Suprapubic skin (tissue), 3 donors: ENCODE measurements at regions not wholly inside any gene's neighbourhood (a gene's known extent, or its start where the extent isn't known, plus 50 kb on each side); places are given as distances from the start of the nearest gene placed in this dataset.

ENCODE experiments used
- POLR2A ChIP-seq, 2 donors: fragments of 450-650 bp; IDR thresholded peaks; one replicate each; pipeline ENCODE4 v1.6.1; 2017; ENCODE audit warnings: antibody characterized with exemption in 2 of 2, mild to moderate bottlenecking in 2 of 2, moderate library complexity in 2 of 2
- TF ChIP-seq, protein P1 (sequence below), 2 donors: fragments of 200-600 bp in 1 of 2; fragments of 450-650 bp in 1 of 2; sonication (generic) in 1 of 2; IDR thresholded peaks; one replicate each; pipeline ENCODE4 v1.5.1; 2016 to 2019; ENCODE audit warnings: antibody characterized with exemption in 2 of 2, mild to moderate bottlenecking in 1 of 2, moderate library complexity in 1 of 2

DNA sequence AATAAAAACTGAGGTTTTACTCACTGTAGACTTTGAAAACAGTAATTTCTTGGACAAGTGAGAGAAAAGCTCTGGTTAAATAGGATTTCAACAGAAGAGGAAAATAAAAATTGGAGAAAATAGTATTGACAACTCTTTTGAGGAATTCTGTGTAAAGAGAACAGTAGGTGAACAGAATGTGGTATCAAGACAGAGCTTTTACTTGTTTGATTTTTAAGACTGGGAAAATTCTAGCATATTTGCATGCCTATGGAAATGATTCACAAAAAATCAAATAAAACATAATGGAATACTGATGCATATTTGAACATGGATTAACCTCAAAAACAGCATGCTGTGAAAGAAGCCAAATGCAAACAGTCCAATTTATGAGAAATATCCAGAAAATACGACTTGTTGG lies 504.6 kb downstream of the KCTD8 start:
- no peak for TF ChIP-seq POLR2A (IDR thresholded peaks at IDR 0.05)
- TF ChIP-seq, protein P1, sequence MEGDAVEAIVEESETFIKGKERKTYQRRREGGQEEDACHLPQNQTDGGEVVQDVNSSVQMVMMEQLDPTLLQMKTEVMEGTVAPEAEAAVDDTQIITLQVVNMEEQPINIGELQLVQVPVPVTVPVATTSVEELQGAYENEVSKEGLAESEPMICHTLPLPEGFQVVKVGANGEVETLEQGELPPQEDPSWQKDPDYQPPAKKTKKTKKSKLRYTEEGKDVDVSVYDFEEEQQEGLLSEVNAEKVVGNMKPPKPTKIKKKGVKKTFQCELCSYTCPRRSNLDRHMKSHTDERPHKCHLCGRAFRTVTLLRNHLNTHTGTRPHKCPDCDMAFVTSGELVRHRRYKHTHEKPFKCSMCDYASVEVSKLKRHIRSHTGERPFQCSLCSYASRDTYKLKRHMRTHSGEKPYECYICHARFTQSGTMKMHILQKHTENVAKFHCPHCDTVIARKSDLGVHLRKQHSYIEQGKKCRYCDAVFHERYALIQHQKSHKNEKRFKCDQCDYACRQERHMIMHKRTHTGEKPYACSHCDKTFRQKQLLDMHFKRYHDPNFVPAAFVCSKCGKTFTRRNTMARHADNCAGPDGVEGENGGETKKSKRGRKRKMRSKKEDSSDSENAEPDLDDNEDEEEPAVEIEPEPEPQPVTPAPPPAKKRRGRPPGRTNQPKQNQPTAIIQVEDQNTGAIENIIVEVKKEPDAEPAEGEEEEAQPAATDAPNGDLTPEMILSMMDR (IDR thresholded peaks at IDR 0.05) = no peak
